Heart left ventricle (tissue), 13 donors: ENCODE measurements at regions not wholly inside any gene's neighbourhood (a gene's known extent, or its start where the extent isn't known, plus 50 kb on each side); places are given as distances from the start of the nearest gene placed in this dataset.

ENCODE experiments used
- POLR2A ChIP-seq, 2 donors: fragments of 450-650 bp; IDR thresholded peaks; one replicate each; pipeline ENCODE4 v1.6.1; 2017; ENCODE audit warnings: antibody characterized with exemption in 2 of 2, mild to moderate bottlenecking in 2 of 2, moderate library complexity in 2 of 2
- TF ChIP-seq, protein P1 (sequence below), 12 donors: fragments of 200-600 bp; sonication (generic) in 4 of 12; IDR thresholded peaks; one replicate each; pipeline versions ENCODE4 v1.5.0 to v1.8.0; 2018 to 2022; ENCODE audit warnings: antibody characterized with exemption in 12 of 12, mild to moderate bottlenecking in 5 of 12
- donor health status: ischemic (EF 13 %, LVEDD 7.1; RV severe dilation, severe dysfunction).
- donor health status: DM: no; HTN: yes; CAD: no.
- donor health status: DM: no; HTN: no; CAD: no.
- donor health status: ischemic (EF 25% LVEDD 6.9; RV normal size, moderate dysfunction).
- donor health status: ischemic (EF 25% LVEDD 5.7; RV mildly dilated, moderate dysfunction).
- donor health status: ischemic (EF 35%, LVEDD 5.7; RV mildly dilated, moderate dysfunction).
- donor health status: nonischemic (EF 11% LVEDD 7.7; RV severe dilation, severe dysfunction).
- donor health status: DM: yes; HTN: yes; CAD: no.
- donor health status: PGD.
- donor health status: ischemic (EF 29% LVEDD 5.4; RV normal size, mild dysfunction).
- donor health status: nonischemic (EF 23%, LVEDD 6.1; RV moderate dilation, normal function).

DNA sequence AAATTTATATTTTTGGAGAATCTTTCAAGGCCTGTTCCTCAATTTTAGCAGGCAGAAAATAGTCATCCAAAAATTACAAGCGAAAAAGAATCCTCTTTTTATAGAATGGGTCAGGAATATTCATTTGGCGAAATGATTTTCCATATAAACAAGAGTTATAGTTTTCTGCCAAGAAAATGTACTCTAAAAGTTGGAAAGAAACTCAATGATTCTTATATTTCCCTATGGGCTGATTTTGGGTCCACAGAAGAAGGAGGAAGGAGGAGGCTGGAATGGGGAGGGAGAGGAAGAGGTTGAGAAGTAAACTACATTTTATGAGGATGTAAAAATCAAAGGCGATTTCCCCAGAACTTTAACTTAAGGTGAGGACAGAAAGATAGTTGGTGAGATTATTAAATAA, 159.3 kb downstream of the DCAF12L1 start:
- no peak for TF ChIP-seq POLR2A (IDR thresholded peaks at IDR 0.05)
- TF ChIP-seq, protein P1, sequence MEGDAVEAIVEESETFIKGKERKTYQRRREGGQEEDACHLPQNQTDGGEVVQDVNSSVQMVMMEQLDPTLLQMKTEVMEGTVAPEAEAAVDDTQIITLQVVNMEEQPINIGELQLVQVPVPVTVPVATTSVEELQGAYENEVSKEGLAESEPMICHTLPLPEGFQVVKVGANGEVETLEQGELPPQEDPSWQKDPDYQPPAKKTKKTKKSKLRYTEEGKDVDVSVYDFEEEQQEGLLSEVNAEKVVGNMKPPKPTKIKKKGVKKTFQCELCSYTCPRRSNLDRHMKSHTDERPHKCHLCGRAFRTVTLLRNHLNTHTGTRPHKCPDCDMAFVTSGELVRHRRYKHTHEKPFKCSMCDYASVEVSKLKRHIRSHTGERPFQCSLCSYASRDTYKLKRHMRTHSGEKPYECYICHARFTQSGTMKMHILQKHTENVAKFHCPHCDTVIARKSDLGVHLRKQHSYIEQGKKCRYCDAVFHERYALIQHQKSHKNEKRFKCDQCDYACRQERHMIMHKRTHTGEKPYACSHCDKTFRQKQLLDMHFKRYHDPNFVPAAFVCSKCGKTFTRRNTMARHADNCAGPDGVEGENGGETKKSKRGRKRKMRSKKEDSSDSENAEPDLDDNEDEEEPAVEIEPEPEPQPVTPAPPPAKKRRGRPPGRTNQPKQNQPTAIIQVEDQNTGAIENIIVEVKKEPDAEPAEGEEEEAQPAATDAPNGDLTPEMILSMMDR (IDR thresholded peaks at IDR 0.05) = no peak
